Lower leg skin (tissue), 3 donors: ENCODE measurements at regions not wholly inside any gene's neighbourhood (a gene's known extent, or its start where the extent isn't known, plus 50 kb on each side); places are given as distances from the start of the nearest gene placed in this dataset.

Experiments
- CTCF ChIP-seq, 3 donors: fragments of 450-650 bp; IDR thresholded peaks; one replicate each; pipeline ENCODE4 v1.5.1; 2016; ENCODE audit warnings: antibody characterized with exemption in 3 of 3, mild to moderate bottlenecking in 3 of 3, moderate library complexity in 2 of 3
- POLR2A ChIP-seq, 2 donors: fragments of 450-650 bp; IDR thresholded peaks; one replicate each; pipeline ENCODE4 v1.6.1; 2016 to 2017; ENCODE audit warnings: antibody characterized with exemption in 2 of 2, mild to moderate bottlenecking in 1 of 2, moderate library complexity in 1 of 2

- TF ChIP-seq CTCF (IDR thresholded peaks at IDR 0.05) (no peak), POLR2A (IDR thresholded peaks at IDR 0.05) (no peak)
Observed at GRCh38 chr20:57871237-57871632, 161.4 kb upstream of the PMEPA1 start.
